Stomach (tissue), 4 donors: ENCODE measurements at regions not wholly inside any gene's neighbourhood (a gene's known extent, or its start where the extent isn't known, plus 50 kb on each side); places are given as distances from the start of the nearest gene placed in this dataset.

ENCODE experiments used
- EP300 ChIP-seq: sonication (generic); formaldehyde crosslinking; IDR thresholded peaks from one replicate; pipeline ENCODE4 v1.6.1; 2017; ENCODE audit warnings: antibody characterized with exemption
- POLR2A ChIP-seq, 4 donors: fragments of 450-650 bp; IDR thresholded peaks; one replicate each; pipeline ENCODE4 v1.6.1; 2016; ENCODE audit warnings: antibody characterized with exemption in 4 of 4, control low read depth in 2 of 4, mild to moderate bottlenecking in 1 of 4, moderate library complexity in 1 of 4
- POLR2AphosphoS5 ChIP-seq, 3 donors: sonication (generic); formaldehyde crosslinking; IDR thresholded peaks; one replicate each; pipeline ENCODE4 v1.6.1; 2016; ENCODE audit warnings: antibody characterized with exemption in 3 of 3
- TF ChIP-seq, protein P1 (sequence below), 7 experiments: fragments of 450-650 bp in 4 of 7; fragments of 200-600 bp in 3 of 7; sonication (generic) in 3 of 7; IDR thresholded peaks; one replicate each; pipeline ENCODE4 v1.5.1; 2016 to 2019; ENCODE audit warnings: antibody characterized with exemption in 7 of 7, control low read depth in 2 of 7, mild to moderate bottlenecking in 1 of 7

DNA sequence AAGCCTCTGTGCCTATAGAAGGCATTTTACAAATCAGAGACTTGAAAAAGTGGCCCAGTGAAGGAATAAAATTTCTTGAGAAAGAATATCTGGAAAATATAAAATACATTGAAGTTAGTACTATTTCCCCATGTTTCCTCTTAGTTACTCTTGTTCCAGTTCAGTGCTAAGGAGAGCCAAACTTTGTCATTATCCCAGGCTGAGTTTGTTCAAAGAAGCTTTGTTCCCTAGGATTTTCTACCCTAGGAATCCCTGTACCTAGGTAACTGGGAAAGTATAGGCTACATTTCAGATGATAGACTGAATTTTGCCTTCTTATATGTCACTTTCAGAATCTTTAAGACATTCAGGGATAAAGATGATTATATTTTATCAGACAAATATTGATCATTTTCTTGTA lies 1395.7 kb upstream of the MAP3K7 start:
- TF ChIP-seq, protein P1, sequence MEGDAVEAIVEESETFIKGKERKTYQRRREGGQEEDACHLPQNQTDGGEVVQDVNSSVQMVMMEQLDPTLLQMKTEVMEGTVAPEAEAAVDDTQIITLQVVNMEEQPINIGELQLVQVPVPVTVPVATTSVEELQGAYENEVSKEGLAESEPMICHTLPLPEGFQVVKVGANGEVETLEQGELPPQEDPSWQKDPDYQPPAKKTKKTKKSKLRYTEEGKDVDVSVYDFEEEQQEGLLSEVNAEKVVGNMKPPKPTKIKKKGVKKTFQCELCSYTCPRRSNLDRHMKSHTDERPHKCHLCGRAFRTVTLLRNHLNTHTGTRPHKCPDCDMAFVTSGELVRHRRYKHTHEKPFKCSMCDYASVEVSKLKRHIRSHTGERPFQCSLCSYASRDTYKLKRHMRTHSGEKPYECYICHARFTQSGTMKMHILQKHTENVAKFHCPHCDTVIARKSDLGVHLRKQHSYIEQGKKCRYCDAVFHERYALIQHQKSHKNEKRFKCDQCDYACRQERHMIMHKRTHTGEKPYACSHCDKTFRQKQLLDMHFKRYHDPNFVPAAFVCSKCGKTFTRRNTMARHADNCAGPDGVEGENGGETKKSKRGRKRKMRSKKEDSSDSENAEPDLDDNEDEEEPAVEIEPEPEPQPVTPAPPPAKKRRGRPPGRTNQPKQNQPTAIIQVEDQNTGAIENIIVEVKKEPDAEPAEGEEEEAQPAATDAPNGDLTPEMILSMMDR (IDR thresholded peaks at IDR 0.05) = no peak
- no peak for TF ChIP-seq POLR2AphosphoS5 (IDR thresholded peaks at IDR 0.05)
- TF ChIP-seq POLR2A (IDR thresholded peaks at IDR 0.05) = no peak
- no peak for TF ChIP-seq EP300
